ENCODE measurements at regions not wholly inside any gene's neighbourhood (a gene's known extent, or its start where the extent isn't known, plus 50 kb on each side); places are given as distances from the start of the nearest gene placed in this dataset.

DNA sequence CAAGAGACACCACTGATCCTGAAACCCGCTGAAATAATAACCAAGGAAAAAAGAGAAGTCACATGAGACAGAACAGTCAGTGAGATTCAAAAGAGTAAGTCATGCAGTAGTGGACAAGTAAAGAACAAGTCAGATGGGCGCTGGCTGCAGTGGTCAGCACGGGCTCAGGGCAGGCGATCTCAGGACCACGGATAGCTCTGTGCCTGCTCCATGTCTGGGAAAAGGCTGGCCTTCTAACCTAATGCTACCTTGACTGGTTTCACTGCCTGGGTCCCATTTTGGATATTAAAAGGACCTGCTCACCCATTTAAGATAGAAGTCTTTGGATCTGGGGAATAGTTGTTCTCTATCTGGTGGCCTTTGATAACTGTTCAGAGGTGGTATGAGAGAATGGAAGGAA, 61.7 kb upstream of the LCLAT1 start:
- Mint-ChIP-seq H3K4me3 (no peak overlapping the region), H3K27me3 (peaks cover 16% of the 10 kb centered on the region), H3K36me3 (peaks cover 1% of the 10 kb centered on the region), H3K27ac (no peak overlapping the region), H3K9me3 (no peaks in the 10 kb centered on the region), H3K4me1 (peaks cover 2% of the 10 kb centered on the region)
- POLR2A ChIA-PET = no interaction called here
- DNase-seq (no peak), ATAC-seq (ENCODE audit: low read depth) (no peak)

DNA sequence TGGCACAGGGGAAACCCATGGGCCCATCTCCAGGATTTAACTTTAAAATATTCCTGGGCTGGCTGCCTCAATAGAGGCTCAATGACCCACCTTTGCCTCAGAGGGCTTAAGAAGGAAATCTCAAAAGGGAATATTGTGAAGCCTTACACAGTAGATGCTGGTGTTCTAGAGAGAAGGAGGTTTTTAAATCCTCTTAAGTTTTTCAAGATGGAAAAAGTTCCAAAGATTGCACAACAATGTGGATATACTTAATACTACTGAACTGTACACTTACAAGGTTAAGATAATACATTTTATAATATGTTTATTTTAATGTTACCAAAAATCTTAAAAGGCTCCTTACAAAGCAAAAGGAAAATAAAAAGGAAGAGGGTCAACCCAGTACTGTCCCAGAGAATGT, 54.9 kb upstream of the LCLAT1 start:
- ATAC-seq (ENCODE audit: low read depth) = no peak
- Mint-ChIP-seq H3K27me3 (peaks cover 4% of the 10 kb centered on the region), H3K27ac (no peak overlapping the region), H3K4me1 (peaks cover 2% of the 10 kb centered on the region), H3K4me3 (no peak overlapping the region), H3K9me3 (no peaks in the 10 kb centered on the region), H3K36me3 (no peaks in the 10 kb centered on the region)
- no peak for DNase-seq
- POLR2A ChIA-PET = no interaction called here

DNA sequence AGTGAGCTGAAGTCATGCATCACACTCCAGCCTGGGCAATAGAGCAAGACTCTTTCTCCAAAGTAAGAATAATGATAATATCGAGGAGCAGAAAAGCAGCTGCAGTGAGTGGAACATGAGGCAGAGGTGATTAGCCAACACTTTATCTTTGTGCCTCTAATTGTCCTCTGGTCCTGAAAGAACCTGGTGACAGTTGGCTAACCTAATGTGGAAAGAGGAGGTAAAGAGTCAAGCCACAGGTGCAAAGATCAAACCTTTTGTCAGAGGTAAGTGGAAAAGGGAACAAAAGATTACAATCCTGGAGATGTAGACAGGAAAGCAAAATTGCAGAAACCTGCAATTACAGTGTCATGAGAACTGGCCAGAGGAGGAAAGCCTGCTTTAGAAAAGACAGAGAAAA, 53.5 kb upstream of the LCLAT1 start:
- no peaks in the 10 kb centered on the region for H3K36me3 Mint-ChIP-seq
- ATAC-seq (ENCODE audit: low read depth) (no peak), DNase-seq (no peak)
- peaks cover 2% of the 10 kb centered on the region for H3K4me1 Mint-ChIP-seq
- POLR2A ChIA-PET = no interaction called here
- peaks cover 3% of the 10 kb centered on the region for H3K27me3 Mint-ChIP-seq
- no peak overlapping the region for H3K4me3 Mint-ChIP-seq
- no peaks in the 10 kb centered on the region for H3K9me3 Mint-ChIP-seq
- H3K27ac Mint-ChIP-seq = no peak overlapping the region

DNA sequence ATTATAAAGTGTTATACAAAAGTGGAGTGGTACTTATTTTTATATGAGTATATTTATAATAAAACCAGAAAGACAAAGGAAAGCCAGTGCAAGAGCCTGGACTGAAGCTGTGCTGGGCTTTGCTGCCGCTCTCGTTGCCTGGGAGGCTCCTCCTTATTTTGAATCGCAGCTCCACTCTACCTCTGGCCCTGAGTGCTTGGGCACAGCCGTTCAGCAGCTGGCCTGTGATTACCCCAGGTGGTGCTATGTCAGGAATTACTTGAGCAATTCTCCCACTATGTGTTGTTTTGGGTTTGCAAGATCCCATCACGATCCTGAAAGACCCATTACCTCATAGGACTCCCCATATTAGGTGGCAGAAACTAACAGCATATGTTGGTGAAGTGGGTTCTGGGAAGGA, 53.0 kb upstream of the LCLAT1 start:
- ATAC-seq (ENCODE audit: low read depth) = no peak
- Mint-ChIP-seq H3K4me3 (no peak overlapping the region), H3K27ac (no peak overlapping the region), H3K27me3 (peaks cover 2% of the 10 kb centered on the region), H3K4me1 (peaks cover 2% of the 10 kb centered on the region), H3K36me3 (no peaks in the 10 kb centered on the region), H3K9me3 (no peaks in the 10 kb centered on the region)
- POLR2A ChIA-PET = no interaction called here
- no peak for DNase-seq

DNA sequence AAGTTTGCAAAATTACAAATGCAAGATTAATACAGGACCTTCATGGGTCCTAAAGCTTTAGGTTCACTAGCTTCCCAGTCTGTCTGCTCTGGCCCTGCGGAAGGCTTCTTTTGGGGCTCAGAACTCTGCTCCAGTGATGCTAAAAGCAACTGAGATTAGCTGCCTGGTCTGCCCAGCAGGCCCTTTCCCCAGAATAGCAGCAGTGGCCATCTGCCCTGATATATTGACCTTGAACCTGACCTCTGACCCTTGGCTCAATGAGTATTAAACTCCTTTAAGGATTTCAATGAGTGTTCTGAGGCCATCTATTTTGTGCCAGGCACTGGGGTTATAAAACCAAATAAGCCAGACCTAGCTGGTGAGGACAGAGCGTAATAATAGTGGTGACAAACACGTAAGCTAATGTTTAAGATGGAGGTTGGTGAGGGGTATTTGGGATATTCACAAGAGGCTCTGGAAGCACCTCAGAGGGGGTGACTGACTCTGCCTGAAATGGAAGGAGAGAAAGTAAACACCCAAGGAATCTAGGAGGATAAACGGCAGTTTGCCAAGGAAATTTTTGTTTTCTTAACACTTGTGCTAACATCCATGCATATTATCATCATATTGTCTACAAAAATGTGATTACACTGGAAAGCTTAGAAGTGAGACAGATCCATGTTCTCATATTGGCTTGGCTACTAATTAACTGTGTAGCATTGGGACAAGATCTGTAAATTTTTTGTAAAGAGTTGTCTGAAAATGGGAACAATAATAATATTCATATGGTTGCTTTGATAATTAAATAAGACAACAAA, 50.4 kb upstream of the LCLAT1 start:
- POLR2A ChIA-PET = no interaction called here
- Mint-ChIP-seq H3K4me3 (no peak overlapping the region), H3K9me3 (no peaks in the 10 kb centered on the region), H3K4me1 (no peaks in the 10 kb centered on the region), H3K27ac (no peak overlapping the region), H3K36me3 (no peaks in the 10 kb centered on the region), H3K27me3 (peaks cover 2% of the 10 kb centered on the region)
- ATAC-seq (ENCODE audit: low read depth) = no peak
- no peak for DNase-seq

Measured in activated naive CD8-positive, alpha-beta T cell treated with anti-CD3 and anti-CD28 coated beads, Interleukin-2, amount 10 ng/mL, durations not matched to agents 7 days and 5 days (primary cell).